ENCODE measurements at regions not wholly inside any gene's neighbourhood (a gene's known extent, or its start where the extent isn't known, plus 50 kb on each side); places are given as distances from the start of the nearest gene placed in this dataset.

DNA sequence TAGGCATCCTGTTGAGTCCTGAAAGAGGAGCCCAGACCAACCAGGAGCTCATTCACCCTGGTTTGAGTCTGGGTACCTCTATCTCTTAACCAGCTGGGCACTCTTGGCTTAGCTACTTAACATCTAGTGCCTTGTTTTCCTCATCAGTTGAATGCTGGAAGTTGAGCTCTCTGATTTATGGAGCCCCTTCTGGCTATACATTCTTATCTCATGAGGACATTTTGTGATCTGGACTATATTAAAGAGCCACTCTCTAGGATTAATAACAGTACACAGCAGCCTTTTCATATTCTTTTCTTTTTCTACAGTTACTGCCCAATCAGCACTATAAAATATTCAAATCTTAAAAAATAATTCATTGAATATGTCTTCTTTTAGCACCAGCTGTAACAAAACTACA, 296.9 kb upstream of the RUNX1 start:
- TF ChIP-seq, protein P1, sequence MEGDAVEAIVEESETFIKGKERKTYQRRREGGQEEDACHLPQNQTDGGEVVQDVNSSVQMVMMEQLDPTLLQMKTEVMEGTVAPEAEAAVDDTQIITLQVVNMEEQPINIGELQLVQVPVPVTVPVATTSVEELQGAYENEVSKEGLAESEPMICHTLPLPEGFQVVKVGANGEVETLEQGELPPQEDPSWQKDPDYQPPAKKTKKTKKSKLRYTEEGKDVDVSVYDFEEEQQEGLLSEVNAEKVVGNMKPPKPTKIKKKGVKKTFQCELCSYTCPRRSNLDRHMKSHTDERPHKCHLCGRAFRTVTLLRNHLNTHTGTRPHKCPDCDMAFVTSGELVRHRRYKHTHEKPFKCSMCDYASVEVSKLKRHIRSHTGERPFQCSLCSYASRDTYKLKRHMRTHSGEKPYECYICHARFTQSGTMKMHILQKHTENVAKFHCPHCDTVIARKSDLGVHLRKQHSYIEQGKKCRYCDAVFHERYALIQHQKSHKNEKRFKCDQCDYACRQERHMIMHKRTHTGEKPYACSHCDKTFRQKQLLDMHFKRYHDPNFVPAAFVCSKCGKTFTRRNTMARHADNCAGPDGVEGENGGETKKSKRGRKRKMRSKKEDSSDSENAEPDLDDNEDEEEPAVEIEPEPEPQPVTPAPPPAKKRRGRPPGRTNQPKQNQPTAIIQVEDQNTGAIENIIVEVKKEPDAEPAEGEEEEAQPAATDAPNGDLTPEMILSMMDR (conservative IDR thresholded peaks at IDR 0.05; ENCODE audit: low read length) = no peak
- no peak for TF ChIP-seq EZH2phosphoT487 (IDR thresholded peaks at IDR 0.05; ENCODE audit: borderline replicate concordance)
